ENCODE measurements at regions not wholly inside any gene's neighbourhood (a gene's known extent, or its start where the extent isn't known, plus 50 kb on each side); places are given as distances from the start of the nearest gene placed in this dataset.
A peak's percentile ranks its signal among the peaks of the same experiment; 100 is the strongest.
"Not testable (repeated sequence)": the region's sequence is repeated elsewhere in the genome, so short reads cannot be mapped to it uniquely, and the experiment has no call there.

DNA sequence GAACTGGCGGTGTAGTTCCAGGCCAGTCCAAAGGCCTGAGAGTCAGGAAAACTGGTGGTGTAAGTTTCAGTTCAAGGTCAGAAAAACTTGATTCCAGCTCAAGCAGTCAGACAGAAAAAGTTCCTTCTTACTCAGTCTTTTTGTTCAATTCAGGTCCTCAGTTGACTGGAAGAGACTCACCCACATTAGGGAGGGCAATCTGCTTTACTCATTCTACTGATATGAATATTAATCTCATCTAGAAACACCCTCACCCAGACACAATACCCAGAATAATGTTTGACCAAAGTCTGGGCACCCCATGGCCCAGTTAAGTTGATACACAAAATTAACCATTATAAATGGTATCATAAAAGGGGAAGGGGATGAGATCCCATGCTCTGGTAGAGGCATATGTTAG lies 50.1 kb upstream of the LTA4H start:
- DNase-seq: no peak

DNA sequence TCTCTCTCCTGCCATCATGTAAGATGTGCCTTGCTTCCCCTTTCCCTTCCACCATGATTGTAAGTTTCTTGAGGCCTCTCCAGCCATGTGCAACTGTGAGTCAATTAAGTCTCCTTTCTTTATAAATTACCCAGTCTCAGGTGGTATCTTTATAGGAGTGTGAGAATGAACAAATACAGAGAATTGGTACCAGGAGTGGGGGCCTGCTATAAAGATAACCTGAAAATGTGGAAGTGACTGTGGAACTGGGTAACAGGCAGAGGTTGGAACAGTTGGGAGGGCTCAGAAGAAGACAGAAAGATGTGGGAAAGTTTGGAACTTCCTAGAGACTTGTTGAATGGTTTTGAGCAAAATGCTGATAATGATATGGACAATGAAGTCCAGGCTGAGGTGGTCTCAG lies 50.8 kb upstream of the LTA4H start:
- DNase-seq: not testable (repeated sequence)

DNA sequence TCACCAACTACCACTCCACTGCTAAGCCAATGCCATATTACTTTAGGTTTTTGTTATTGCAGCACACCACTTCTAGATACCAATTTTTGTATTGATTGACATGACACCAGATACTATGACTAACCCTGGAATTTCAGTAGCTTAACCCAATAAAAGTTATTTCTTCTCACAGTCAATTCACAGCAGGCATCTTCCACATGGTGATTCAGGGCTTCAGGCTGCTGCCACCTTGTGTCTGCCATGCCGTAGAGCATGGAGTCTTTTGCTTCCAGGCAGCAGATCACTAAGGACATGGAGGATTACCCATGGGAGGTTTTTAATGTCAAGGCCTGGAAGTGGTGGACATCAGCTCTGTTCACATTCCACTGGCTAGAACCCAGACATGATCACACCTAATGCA lies 56.4 kb upstream of the LTA4H start:
- DNase-seq: peak in 1 of 2 experiments; percentile 11

DNA sequence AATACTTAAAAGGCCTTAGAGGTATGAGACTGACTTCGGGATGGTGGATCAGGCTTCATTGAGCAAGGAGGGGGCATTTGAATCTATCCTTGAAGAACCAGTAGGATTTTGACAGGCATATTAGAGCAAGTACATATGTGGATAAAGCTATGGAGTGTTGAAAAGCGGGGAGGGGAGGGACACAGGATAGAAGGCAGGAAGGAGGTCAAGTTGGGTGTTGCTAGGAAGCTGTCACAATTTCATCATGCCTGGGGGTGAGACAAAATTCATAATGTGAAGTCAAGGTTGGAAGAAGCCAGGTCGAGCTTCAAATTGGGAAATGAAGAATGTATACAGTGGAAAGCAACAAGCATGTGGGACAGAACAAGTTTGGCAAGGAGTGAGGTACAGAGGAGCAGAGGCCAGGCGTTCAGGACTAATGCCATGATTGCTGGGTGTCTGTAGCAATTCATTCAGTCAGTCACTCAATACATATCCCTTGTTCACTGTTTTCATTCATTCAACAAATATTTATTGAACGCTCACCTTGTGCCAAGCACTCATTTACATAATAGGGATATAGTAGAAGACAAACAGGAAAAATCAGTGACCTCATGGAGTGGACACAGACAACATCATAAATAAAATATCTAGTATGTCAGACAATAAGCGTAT lies 58.3 kb upstream of the LTA4H start:
- DNase-seq: no peak

DNA sequence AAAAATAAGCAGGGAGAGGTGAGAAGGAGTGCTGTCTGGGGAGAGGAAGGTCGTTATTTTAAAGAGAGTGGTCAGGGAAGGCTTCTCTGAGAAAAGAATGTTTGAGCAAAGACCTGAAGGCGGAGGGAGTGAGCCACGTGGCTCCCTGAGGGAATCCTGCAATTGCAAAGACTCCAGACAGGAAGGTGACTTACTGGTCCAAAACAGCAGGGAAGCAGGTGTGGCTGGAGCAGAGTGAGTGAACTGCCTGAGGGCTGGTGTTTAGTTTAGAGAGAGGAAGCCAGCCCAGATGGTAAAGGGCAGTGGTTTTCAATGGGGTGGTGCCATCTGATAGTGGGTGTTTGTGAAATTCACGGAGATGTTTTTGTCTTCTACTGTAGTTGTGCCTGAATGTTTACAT lies 58.8 kb upstream of the LTA4H start:
- DNase-seq: peak; percentile 37 to 40

DNA sequence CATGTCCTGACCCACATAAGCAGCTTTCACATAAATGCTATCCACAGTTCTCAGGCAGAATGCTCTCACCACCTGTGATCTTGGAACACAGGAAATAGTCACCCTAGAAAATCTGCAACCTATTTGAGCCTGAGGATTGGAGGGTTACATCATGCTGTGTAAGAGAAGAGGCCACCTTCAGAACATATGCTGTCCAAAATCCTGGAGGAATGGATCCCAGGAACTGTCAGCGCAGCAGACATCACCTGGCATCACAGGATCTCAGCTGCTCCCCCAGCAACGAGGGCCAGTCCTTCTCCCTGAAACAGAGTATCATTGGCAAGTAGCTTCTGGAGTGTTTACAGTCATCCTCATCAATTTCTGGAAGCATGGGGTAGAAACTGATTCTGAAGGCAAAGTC lies 63.2 kb upstream of the LTA4H start:
- no peak for DNase-seq

DNA sequence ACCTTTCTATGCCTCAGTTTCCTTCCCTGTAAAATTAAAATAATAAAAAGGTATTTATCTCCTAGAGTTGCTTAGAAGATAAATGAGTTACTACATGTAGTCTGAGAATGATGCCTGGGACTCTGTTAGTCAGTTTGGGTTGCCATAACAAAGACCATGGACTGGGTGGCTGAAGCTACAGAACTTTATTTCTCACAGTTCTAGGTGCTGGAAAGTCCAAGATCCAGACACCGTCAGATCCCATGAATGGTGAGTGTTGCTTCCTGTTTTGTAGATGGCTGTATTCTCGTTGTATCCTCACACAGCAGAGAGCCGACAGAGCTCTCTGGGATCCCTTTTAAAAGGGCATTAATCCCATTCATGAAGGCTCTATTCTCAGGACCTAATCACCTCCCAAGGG lies 64.0 kb upstream of the LTA4H start:
- no peak for DNase-seq

DNA sequence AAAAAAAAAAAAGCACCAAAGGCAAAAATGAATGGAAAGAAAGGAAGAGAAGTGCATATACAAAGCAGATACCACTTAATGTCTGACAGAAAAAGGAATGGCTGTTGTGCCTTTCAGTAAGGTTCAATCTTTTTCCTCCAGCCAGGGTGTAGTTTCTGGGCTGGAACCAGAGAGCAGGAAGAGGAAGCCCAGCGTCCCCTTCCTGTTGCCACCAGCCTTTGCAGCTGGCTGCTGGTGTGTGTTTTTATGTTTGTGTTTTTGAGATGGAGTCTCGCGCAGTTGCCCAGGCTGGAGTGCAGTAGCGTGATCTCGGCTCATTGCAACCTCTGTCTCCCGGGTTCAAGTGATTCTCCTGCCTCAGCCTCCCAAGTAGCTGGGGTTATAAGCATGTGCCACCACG lies 64.6 kb upstream of the LTA4H start:
- peak; percentile 21 to 46 for DNase-seq

DNA sequence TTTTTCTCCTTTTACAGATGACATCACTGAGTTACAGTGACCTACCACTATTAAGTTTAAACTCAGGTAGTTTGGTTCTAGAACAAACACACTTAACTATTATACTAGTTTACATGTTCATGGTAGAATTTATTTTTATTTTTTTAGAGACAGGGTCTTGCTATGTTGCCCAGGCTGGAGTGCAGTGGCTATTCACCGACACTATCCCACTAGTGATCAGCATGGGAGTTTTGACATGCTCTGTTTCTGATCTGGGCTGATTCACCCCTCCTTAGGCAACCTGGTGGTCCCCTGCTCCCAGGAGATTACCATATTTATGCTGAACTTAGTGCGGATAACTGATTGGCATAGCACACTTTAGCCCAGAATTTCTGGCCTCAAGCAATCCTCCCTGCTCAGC lies 66.4 kb upstream of the LTA4H start:
- no peak for DNase-seq

DNA sequence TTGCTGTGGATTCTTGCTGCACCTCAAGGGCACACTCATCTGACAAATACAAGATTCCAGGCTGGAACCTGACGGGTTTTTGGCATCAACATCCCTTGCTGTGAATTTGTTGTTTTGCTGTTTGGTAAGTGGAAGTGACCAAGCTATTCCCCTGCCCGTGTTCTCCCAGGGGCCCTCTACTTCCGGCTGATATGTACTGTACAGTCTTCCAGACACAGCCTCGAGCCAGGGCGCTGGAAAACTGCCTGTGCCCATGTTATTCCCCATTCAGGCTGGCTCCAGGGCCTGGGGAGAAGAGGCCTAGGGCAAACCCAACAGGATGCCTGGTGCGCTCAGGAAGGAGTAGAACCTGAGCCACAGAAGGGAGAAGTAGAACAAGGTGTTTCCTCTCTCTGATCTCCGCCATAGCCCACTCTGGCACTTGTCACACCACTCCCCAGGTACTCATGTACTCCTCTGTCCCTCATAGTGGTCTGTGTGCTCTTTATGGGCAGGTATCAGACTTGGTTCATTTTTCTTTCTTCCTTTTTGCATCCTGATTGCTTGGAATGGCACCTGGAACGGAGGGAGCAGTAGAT lies 67.8 kb upstream of the LTA4H start:
- peak; percentile 32 to 36 for DNase-seq

DNA sequence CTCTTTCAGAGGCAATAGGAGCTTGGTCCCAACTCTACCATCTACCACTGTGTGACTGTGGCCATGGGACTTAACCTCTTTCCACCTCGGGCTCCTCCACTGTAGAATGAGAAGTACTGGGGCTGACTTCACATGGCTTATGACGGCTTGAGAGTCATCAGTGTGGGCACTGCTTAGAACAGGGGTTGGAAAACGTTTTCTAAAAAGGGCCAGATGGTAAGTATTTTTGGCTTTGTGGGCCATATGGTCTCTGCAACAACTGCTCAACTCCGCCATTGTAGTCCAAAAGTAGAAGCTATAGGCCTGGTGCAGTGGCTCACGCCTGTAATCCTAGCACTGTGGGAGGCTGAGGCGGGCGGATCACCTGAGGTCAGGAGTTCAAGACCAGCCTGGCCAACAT lies 69.2 kb upstream of the LTA4H start:
- DNase-seq: no peak

DNA sequence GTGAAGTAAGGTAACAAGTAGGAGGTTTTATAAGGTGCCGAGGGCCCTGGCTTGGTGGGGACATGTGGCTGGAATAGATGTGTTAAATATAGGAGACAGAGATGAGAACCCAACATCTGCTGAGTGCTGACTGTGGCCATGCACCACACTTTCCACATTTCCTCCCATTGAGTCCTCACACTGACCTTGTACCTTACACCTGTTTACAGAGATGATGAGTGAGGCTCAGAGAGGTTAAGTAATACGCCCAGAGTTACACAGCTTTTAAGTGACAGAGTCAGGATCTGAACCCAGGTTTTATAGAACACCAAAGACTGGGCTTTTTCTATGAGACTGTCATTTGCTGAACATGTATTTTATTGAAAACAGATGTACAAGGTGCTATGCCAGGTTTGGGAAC lies 70.8 kb upstream of the LTA4H start:
- DNase-seq: no peak

DNA sequence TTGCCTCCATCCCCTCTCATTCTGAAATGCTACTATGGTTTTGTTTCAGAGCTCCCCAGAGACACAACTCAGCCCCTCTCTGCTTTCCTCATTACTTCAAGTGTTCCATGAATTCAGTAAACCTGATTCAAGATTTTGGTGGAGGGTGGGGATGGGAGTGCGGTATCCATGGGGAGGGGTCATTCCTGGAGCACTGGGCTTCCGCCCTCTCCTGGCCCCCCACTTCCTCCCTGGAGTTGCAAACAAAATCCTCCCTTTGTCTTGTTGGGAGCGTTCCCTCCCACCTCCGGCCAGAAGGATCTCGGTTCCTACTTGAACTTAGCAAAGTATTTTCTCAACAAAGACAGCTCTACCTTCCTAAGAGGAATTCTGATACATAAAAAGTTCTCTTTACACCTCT lies 71.8 kb upstream of the LTA4H start:
- no peak for DNase-seq

DNA sequence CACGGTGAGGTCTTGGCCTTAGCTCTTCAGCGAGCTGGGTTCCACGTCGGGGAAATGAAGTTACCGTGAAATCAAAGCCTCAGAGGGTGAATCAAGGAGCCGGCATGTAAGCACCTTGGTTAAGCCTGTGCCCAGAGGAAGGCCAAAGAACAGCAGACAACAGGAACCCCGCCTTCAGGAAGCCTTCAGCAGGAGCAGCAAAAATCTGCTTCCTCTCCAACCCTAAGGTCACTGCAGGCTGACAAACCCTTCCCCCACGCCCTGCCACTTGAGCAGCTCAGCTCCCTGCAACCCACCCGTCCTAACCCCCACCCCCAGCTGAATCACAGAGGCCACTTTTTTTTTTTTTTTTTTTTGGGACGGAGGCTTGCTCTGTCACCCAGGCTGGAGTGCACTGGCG lies 72.9 kb upstream of the LTA4H start:
- DNase-seq: peak; percentile 83 to 85

DNA sequence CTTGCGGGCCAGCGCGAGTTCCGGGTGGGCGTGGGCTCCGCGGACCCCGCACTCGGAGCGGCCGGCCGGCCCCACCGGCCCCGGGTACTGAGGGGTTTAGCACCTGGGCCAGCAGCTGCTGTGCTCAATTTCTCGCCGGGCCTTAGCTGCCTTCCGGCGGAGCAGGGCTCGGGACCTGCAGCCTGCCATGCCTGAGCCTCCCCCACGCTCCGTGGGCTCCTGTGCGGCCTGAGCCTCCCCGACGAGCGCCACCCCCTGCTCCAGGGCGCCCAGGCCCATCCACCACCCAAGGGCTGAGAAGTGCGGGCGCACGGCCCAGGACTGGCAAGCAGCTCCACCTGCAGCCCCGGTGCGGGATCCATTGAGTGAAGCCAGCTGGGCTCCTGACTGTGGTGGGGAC lies 73.6 kb upstream of the LTA4H start:
- DNase-seq: peak; percentile 18 to 28

DNA sequence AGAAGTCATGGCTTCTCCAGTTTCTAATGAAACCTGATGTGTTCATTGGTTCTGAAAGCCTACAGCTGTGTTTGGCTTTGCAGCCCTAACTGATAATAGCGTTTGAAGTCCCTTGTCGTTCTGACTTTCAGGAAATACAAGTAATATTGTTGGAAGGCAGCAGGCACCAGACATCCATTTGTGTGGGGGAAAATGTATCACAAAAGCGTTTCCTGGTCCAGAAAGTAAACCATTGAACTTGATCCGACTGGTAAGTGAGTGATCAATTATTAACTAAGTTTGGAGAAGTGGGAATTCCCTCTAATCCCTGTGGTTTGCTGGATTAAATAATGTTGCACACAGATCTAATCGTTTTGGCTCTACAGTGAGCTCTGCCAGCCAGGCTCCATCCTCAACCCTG lies 77.3 kb upstream of the LTA4H start:
- DNase-seq: no peak

DNA sequence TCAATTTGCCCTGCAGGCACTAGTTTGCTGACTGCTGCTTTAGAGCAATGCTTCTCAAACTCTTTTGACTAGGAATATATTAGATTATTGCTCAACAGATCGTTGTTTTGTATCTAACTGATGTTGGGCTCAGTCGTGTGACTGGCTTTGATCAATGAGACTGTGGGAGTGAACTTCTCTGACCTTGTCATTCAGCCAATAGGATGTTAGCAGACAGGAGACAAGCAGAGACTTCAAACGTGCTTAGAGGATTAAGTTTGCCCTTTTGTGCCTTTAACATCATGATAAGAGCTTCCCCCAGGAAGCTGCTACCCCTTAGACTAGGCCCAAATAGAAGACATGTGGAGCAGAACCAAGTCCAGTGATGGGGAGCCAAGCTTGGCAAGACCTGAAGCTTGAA lies 76.7 kb upstream of the ELK3 start:
- no peak for DNase-seq

DNA sequence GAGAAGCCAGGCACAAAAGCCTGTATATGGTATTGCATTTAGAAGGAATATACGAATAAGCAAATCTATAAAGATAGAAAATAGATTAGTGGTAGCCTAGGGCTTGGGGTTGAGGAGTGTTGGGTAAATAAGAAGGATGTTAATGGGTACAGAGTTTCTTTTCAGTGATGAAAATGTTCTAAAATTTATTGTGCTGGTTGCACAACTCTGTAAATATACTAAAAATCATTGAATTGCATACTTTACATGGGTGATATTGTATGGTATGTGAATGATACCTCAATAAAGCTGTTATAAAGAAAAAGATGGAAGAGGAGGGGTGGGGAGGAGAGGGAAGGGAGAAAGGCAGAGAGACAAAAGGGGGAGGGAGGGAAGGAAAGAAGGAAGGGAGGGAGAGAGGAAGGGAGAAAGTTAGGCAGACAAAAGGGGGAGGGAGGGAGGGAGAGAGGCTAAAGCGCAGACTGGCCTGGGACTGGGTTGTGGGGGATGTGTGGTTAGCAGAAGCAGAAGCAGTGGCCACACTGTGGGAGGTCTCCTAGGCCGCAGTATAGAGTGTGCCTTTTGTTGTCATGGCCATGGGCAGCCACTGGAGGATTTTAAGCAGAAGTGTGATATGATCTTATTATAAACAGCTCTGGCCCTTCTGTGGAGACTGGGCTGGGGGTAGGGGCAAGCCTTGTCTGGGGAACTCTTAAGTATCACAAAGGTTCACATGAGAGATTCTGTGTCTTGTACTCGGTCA lies 73.6 kb upstream of the ELK3 start:
- DNase-seq: peak; percentile 61 to 70

DNA sequence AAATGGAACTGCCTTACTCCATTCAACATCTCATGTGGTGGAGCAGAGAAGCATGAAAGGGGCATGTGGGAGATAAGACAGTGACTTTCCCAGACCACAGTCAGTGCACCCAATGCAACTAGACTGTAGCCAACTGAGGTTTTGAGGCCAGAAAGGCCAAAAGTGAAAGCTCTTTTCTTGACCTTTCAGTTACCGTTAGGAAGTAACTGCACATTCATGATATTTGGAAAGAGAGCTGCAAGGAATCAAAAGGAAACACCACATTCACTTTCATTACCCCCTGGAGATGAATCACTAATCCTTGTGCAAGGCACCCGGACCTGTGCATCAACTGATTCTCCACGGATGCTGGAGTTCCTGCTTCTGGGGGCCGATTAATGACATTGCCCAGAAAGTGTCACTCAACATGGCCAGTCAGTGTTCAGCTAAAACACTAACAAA lies 72.9 kb upstream of the ELK3 start:
- DNase-seq: peak; percentile 41 to 57

DNA sequence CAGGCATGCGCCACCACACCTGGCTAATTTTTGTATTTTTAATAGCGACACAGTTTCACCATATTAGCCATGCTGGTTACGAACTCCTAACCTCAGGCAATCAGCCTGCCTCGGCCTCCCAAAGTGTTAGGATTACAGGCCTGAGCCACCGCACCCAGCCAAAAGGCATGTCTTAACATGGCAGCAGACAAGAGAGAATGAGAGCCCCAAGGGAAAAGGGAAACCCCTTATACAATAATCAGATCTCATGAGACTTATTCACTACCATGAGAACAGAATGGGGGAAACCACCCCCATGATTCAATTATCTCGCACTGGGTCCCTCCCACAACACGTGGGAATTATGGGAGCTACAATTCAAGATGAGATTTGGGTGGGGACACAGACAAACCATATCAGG lies 65.9 kb upstream of the ELK3 start:
- DNase-seq: not testable (repeated sequence)

DNA sequence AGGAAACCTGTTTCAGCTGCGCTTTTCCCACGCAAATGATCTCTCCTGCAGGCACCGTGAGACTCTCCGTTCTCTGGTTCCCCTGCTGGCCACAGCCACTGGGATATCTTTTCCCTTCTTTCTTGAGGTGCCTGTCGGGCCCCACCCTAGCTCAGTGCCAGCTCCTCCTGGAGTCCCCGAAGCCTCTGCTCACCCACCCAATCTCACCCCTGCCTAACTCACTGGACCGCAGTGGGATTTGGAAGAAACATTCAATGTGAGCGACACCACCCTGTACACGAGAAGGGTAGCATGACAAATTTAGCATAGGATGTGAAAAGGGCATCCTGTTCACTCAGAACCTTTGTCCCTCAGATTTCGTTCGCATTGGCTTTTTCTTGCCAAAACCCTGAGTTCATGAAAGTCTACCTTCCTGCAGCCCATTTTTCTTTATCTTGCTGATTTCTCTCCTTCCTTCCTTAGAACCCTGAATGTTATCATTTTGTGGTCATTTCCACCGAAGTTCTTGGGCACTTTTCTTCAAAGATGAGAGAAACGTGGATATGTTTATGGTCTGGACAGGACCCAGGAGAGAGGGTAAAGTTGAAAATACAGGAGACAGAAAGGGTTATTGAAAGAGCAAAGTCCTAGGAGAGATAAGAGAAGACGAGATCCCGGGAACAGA lies 63.6 kb upstream of the ELK3 start:
- DNase-seq: no peak

DNA sequence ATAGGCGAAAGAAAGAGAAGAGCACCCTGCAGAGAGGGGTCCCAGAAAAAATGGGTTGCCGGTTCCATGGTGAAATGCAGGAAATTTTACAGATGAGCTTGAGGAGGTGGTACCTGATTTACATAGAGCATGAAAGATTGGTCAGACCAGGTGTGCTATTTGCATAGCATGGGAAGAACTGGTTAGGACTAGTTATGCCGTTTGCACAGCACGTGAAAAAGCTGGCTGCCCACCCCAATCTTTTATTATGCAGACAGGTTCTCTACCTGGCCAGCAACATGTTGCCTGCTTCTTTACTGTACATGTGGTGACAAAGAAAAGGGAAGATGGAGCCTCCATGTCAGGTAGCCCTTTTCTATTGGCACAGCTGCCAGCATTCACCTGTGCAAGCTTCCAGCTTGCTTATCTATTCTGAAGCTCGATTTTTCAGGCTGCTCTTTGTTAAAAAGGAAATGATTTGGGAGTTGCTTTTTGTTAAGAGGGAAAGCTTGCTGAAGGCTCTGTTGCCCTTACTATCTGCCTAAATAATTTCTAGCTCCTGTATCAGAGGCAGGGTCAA lies 62.9 kb upstream of the ELK3 start:
- DNase-seq: no peak

DNA sequence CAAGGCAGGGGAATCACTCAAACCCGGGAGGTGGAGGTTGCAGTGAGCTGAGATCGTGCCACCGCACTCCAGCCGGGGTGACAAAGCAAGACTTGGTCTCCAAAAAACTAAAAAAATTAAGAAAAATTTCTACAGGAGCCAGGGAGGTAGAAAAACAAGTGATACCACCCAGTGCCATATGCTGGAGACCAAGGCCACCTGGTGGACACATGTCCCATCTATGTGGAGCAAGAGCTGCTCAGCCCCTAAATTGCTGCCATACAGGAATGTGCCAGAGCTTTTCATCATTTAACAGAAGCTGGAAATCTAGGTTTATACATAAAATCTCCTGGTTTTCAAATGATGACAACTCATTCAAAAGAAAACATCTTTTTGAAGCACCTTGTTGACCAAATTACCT lies 61.4 kb upstream of the ELK3 start:
- DNase-seq: peak; percentile 29 to 42

DNA sequence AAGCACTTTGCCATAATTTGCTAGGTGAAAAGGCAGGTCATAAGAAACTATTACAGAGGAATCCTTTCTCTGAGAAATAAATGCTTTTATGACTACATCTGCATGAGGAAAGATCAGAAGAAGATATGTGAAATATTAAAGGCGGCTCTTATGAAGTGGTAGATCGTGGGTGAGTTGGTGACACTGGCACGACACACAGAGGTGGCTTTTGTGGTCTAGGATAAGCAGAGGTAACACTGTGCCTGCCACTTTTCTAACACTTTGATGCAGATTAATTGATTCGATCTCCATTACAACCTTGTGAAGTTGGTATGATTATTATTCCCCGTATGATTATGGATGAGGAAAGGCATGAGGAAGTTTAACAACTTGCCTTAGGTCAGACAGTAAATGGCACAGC lies 60.0 kb upstream of the ELK3 start:
- no peak for DNase-seq

Data from Kasumi-1 (cell line).